HEK293 (cell line): ENCODE measurements at regions not wholly inside any gene's neighbourhood (a gene's known extent, or its start where the extent isn't known, plus 50 kb on each side); places are given as distances from the start of the nearest gene placed in this dataset.

Experiments
- CTCF ChIA-PET: fragments of 350-600 bp; formaldehyde crosslinking; extraction: SDS; loops from one replicate; lab custom pipeline; 2021; ENCODE audit warnings: antibody characterized with exemption; lab: Yijun Ruan, JAX
- POLR2A ChIA-PET: fragments of 300-600 bp; formaldehyde crosslinking; extraction: SDS; loops from one replicate; lab custom pipeline; 2020; ENCODE audit warnings: antibody characterized with exemption, inconsistent platforms; lab: Yijun Ruan, JAX
- H3K27ac ChIP-seq: fragments of 200-500 bp; sonication (Bioruptor generic); 2 replicates; pipeline ENCODE4 v1.5.1; 2014; ENCODE audit warnings: low read depth, low read length, control low read depth, inconsistent platforms; ENCODE audit errors: extremely low read depth
- H3K36me3 ChIP-seq, 2 experiments: fragments of 200-500 bp in 1 of 2; sonication (Bioruptor generic) in 1 of 2; 1 replicate in 1 of 2; 2 replicates in 1 of 2; pipeline ENCODE4 v1.5.1; 2014 to 2017; ENCODE audit warnings: inconsistent platforms in 2 of 2, low read length in 2 of 2; ENCODE audit not compliant: control insufficient read depth in 2 of 2, insufficient read depth in 1 of 2
- H3K4me1 ChIP-seq: fragments of 200-500 bp; sonication (Bioruptor generic); 2 replicates; pipeline ENCODE4 v1.5.1; 2014; ENCODE audit warnings: mild to moderate bottlenecking, low read length, inconsistent platforms; ENCODE audit not compliant: control insufficient read depth, insufficient read depth
- H3K4me3 ChIP-seq: 2 replicates; pipeline ENCODE4 v1.5.1; 2011; ENCODE audit warnings: low read depth, mild to moderate bottlenecking, control low read depth, low read length, moderate library complexity
- H3K9me3 ChIP-seq: fragments of 200-500 bp; sonication (Bioruptor generic); 2 replicates; pipeline ENCODE4 v1.5.1; 2014; ENCODE audit warnings: low read depth, low read length, inconsistent platforms; ENCODE audit not compliant: control insufficient read depth, insufficient read depth
- GLIS1 ChIP-seq: fragments of 450-650 bp; formaldehyde crosslinking; IDR thresholded peaks from 2 replicates; pipeline ENCODE4 v1.5.1; 2016; ENCODE audit warnings: missing biosample characterization, missing genetic modification characterization
- HOXA7 ChIP-seq: sonication (generic); formaldehyde crosslinking; IDR thresholded peaks from 2 replicates; pipeline ENCODE4 v1.8.1; 2022; ENCODE audit warnings: missing genetic modification reagents, borderline replicate concordance
- PRDM10 ChIP-seq: fragments of 450-650 bp; formaldehyde crosslinking; IDR thresholded peaks from 2 replicates; pipeline ENCODE4 v1.5.1; 2016; ENCODE audit warnings: missing biosample characterization, missing genetic modification characterization
- SETDB1 ChIP-seq: IDR thresholded peaks from one replicate; pipeline ENCODE4 v1.6.1; 2017; ENCODE audit warnings: mild to moderate bottlenecking, low read length, moderate library complexity, mixed read lengths; ENCODE audit not compliant: insufficient read length
- SP7 ChIP-seq: fragments of 450-650 bp; formaldehyde crosslinking; IDR thresholded peaks from 2 replicates; pipeline ENCODE4 v1.5.1; 2016; ENCODE audit warnings: missing biosample characterization, missing genetic modification characterization
- ZBTB44 ChIP-seq: fragments of 450-650 bp; IDR thresholded peaks from 2 replicates; pipeline ENCODE4 v1.5.1; 2018; ENCODE audit warnings: missing biosample characterization, mild to moderate bottlenecking, missing genetic modification characterization
- ZBTB48 ChIP-seq: fragments of 450-650 bp; formaldehyde crosslinking; IDR thresholded peaks from 2 replicates; pipeline ENCODE4 v1.5.1; 2016; ENCODE audit warnings: missing biosample characterization, missing genetic modification characterization
- ZFHX2 ChIP-seq: fragments of 450-650 bp; formaldehyde crosslinking; conservative IDR thresholded peaks from 2 replicates; pipeline ENCODE4 v1.5.1; 2016; ENCODE audit warnings: missing biosample characterization, missing genetic modification characterization
- ZNF140 ChIP-seq: fragments of 450-650 bp; formaldehyde crosslinking; IDR thresholded peaks from 2 replicates; pipeline ENCODE4 v1.5.1; 2016; ENCODE audit warnings: missing biosample characterization, missing genetic modification characterization
- ZNF148 ChIP-seq: fragments of 450-650 bp; formaldehyde crosslinking; IDR thresholded peaks from 2 replicates; pipeline ENCODE4 v1.5.0; 2017; ENCODE audit warnings: missing biosample characterization, missing genetic modification characterization, borderline replicate concordance
- ZNF155 ChIP-seq: fragments of 450-650 bp; formaldehyde crosslinking; IDR thresholded peaks from 2 replicates; pipeline ENCODE4 v1.5.1; 2016; ENCODE audit warnings: missing biosample characterization, missing genetic modification characterization
- ZNF169 ChIP-seq: fragments of 450-650 bp; formaldehyde crosslinking; IDR thresholded peaks from 2 replicates; pipeline ENCODE4 v1.5.1; 2016; ENCODE audit warnings: missing biosample characterization, missing genetic modification characterization
- ZNF184 ChIP-seq: fragments of 450-650 bp; IDR thresholded peaks from 2 replicates; pipeline ENCODE4 v1.5.1; 2018; ENCODE audit warnings: missing biosample characterization, mild to moderate bottlenecking, missing genetic modification characterization
- ZNF266 ChIP-seq: fragments of 450-650 bp; formaldehyde crosslinking; IDR thresholded peaks from 2 replicates; pipeline ENCODE4 v1.5.1; 2016; ENCODE audit warnings: missing biosample characterization, missing genetic modification characterization, low read depth
- ZNF274 ChIP-seq, 2 experiments: fragments of 200-500 bp in 1 of 2; fragments of 450-650 bp in 1 of 2; sonication (Bioruptor generic) in 1 of 2; formaldehyde crosslinking in 1 of 2; IDR thresholded peaks; 2 replicates each; pipeline versions ENCODE4 v1.5.1 to v1.6.1; 2014 to 2016; ENCODE audit warnings: borderline replicate concordance in 1 of 2, inconsistent platforms in 1 of 2, low read length in 1 of 2, missing biosample characterization in 1 of 2, missing genetic modification characterization in 1 of 2
- ZNF366 ChIP-seq: fragments of 450-650 bp; formaldehyde crosslinking; conservative IDR thresholded peaks from 2 replicates; pipeline ENCODE4 v1.5.1; 2016; ENCODE audit warnings: missing biosample characterization, missing genetic modification characterization
- ZNF501 ChIP-seq: fragments of 450-650 bp; formaldehyde crosslinking; IDR thresholded peaks from 2 replicates; pipeline ENCODE4 v1.5.1; 2016; ENCODE audit warnings: missing biosample characterization, missing genetic modification characterization
- ZNF529 ChIP-seq: fragments of 450-650 bp; formaldehyde crosslinking; IDR thresholded peaks from 2 replicates; pipeline ENCODE4 v1.5.1; 2017; ENCODE audit warnings: missing genetic modification characterization, missing biosample characterization; ENCODE audit not compliant: insufficient replicate concordance
- ZNF548 ChIP-seq: fragments of 450-650 bp; formaldehyde crosslinking; IDR thresholded peaks from 2 replicates; pipeline ENCODE4 v1.5.1; 2016; ENCODE audit warnings: missing biosample characterization, missing genetic modification characterization
- ZNF585B ChIP-seq: fragments of 450-650 bp; formaldehyde crosslinking; IDR thresholded peaks from 2 replicates; pipeline ENCODE4 v1.5.1; 2016; ENCODE audit warnings: missing biosample characterization, missing genetic modification characterization
- ZSCAN23 ChIP-seq: fragments of 450-650 bp; formaldehyde crosslinking; IDR thresholded peaks from 2 replicates; pipeline ENCODE4 v1.5.1; 2016; ENCODE audit warnings: missing biosample characterization, missing genetic modification characterization
- ZSCAN30 ChIP-seq: fragments of 450-650 bp; IDR thresholded peaks from 2 replicates; pipeline ENCODE4 v1.5.1; 2018; ENCODE audit warnings: missing biosample characterization, mild to moderate bottlenecking, missing genetic modification characterization, moderate library complexity
- ZSCAN4 ChIP-seq: fragments of 450-650 bp; formaldehyde crosslinking; IDR thresholded peaks from 2 replicates; pipeline ENCODE4 v1.5.1; 2017; ENCODE audit warnings: missing biosample characterization, missing genetic modification characterization
- ZSCAN5A ChIP-seq: fragments of 450-650 bp; formaldehyde crosslinking; IDR thresholded peaks from 2 replicates; pipeline ENCODE4 v1.5.1; 2016; ENCODE audit warnings: missing biosample characterization, missing genetic modification characterization

GRCh38 chr6:86215323-86215722 lies 572.6 kb upstream of the SYNCRIP start:
- ChIA-PET CTCF (no interaction called here), POLR2A (no interaction called here)
- no peak overlapping the region for H3K27ac ChIP-seq
- TF ChIP-seq ZNF501 (tag by site-specific recombination) (no peak), ZBTB44 (no peak), ZSCAN5A (tag by site-specific recombination) (no peak), GLIS1 (tag by site-specific recombination) (no peak), ZSCAN23 (tag by site-specific recombination) (no peak), SP7 (tag by site-specific recombination) (no peak), ZNF366 (no peak), ZNF140 (tag by site-specific recombination) (no peak), HOXA7 (CRISPR knock-in tag) (no peak), ZSCAN4 (no peak), ZBTB48 (tag by site-specific recombination) (no peak), ZFHX2 (tag by site-specific recombination) (no peak), ZNF266 (tag by site-specific recombination) (no peak)
- TF ChIP-seq, all 188 proteins: peak for 0
- H3K4me3 ChIP-seq, result no peak overlapping the region
- no peaks in the 10 kb centered on the region for H3K9me3 ChIP-seq
- no peaks in the 10 kb centered on the region for H3K36me3 ChIP-seq
- H3K4me1 ChIP-seq, result no peaks in the 10 kb centered on the region

GRCh38 chr6:86205980-86206379 lies 563.3 kb upstream of the SYNCRIP start:
- ChIA-PET POLR2A (no interaction called here), CTCF (interaction anchor here (0.6 kb wide), 1 partner anchor 28 kb away, joined by 8 read pairs; no protein-coding TSS in a partner anchor)
- Histone ChIP-seq H3K36me3 (no peaks in the 10 kb centered on the region), H3K4me1 (no peaks in the 10 kb centered on the region), H3K27ac (no peak overlapping the region), H3K9me3 (no peaks in the 10 kb centered on the region), H3K4me3 (no peak overlapping the region)
- no peak for TF ChIP-seq ZNF548 (tag by site-specific recombination)
- TF ChIP-seq SETDB1, result no peak
- no peak for TF ChIP-seq ZNF274 (IDR thresholded peaks at IDR 0.05; ENCODE audit: low read length)
- no peak for TF ChIP-seq ZNF274 (tag by site-specific recombination; IDR thresholded peaks at IDR 0.05; ENCODE audit: borderline replicate concordance)
- TF ChIP-seq ZSCAN30 (tag by site-specific recombination), result no peak
- no peak for TF ChIP-seq ZNF169
- no peak for TF ChIP-seq ZNF155 (tag by site-specific recombination)
- TF ChIP-seq ZNF529, result no peak
- no peak for TF ChIP-seq ZNF585B (tag by site-specific recombination)
- TF ChIP-seq ZNF184 (tag by site-specific recombination), result no peak
- no peak for TF ChIP-seq ZNF148
- no peak for TF ChIP-seq PRDM10 (tag by site-specific recombination)
